ENCODE measurements at regions not wholly inside any gene's neighbourhood (a gene's known extent, or its start where the extent isn't known, plus 50 kb on each side); places are given as distances from the start of the nearest gene placed in this dataset.

DNA sequence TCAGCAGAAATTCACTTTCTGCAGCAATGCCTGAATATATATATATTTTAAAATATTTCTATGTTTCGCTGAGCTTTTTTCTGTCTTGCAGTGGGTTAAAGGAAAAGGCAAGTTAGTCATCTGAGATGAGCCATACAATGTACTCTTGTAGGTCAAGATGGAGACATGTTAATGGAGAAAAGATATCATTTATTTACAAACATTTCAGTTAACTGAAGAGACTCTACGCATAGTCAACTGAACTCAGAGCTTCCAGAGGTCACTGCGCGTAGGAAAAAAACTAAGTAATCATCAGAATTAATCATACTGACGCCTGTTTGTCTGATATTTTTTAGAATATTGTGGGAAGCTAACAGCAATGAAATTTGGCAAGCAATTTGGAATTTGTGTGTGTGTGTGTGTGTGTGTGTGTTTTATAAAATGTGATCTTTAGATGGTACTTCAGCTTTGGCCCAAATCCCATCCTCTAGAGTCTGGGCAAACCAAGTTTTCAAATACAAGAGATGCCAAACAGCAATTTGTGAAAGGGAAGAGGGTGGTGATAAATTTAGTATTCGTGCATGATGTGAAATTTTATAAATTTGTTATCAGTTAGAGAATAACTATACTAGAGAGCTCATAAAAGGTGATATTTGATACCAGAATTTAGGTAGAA lies 193.9 kb upstream of the AGR3 start:
- Histone ChIP-seq H3K9ac (no peak overlapping the region), H4K20me1 (ENCODE audit: insufficient read depth) (no peaks in the 10 kb centered on the region), H3K27me3 (ENCODE audit: insufficient read depth, low read depth) (no peaks in the 10 kb centered on the region), H3K79me2 (ENCODE audit: insufficient read depth, low read depth) (no peaks in the 10 kb centered on the region), H3K4me3 (IDR thresholded peaks at IDR 0.05; ENCODE audit: insufficient read depth, low read depth, low read length) (no peak overlapping the region), H3K4me2 (no peak overlapping the region), H3K36me3 (ENCODE audit: insufficient read depth) (no peaks in the 10 kb centered on the region), H3K27ac (no peak overlapping the region), H2AFZ (ENCODE audit: low read depth) (no peak overlapping the region), H3K4me1 (ENCODE audit: low read depth, poor library complexity, severe bottlenecking) (no peaks in the 10 kb centered on the region)
- TF ChIP-seq, protein P1, sequence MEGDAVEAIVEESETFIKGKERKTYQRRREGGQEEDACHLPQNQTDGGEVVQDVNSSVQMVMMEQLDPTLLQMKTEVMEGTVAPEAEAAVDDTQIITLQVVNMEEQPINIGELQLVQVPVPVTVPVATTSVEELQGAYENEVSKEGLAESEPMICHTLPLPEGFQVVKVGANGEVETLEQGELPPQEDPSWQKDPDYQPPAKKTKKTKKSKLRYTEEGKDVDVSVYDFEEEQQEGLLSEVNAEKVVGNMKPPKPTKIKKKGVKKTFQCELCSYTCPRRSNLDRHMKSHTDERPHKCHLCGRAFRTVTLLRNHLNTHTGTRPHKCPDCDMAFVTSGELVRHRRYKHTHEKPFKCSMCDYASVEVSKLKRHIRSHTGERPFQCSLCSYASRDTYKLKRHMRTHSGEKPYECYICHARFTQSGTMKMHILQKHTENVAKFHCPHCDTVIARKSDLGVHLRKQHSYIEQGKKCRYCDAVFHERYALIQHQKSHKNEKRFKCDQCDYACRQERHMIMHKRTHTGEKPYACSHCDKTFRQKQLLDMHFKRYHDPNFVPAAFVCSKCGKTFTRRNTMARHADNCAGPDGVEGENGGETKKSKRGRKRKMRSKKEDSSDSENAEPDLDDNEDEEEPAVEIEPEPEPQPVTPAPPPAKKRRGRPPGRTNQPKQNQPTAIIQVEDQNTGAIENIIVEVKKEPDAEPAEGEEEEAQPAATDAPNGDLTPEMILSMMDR (conservative IDR thresholded peaks at IDR 0.05; ENCODE audit: low read depth, low read length) = no peak

DNA sequence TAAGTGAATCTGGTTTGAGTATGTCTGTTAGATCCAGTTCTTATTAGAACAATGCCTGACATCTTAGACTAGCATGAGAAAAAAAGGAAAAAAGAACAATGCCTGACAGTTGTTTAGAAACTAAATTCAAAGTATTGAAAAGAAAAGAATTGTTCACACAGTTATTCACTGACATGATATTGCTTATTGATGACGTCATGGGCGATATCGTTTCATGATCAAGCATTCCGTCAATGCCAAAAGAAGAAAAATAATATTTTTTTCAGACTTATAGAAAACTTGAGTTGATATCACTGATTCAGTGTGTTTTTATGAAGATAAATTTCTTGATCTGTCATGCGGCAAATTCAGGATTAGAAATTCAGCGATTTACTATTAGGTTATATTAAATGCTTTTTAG lies 196.5 kb upstream of the AGR3 start:
- H2AFZ ChIP-seq (ENCODE audit: low read depth) = no peak overlapping the region
- H3K79me2 ChIP-seq (ENCODE audit: insufficient read depth, low read depth) = no peaks in the 10 kb centered on the region
- no peak overlapping the region for H3K9ac ChIP-seq
- H3K4me1 ChIP-seq (ENCODE audit: low read depth, poor library complexity, severe bottlenecking) = no peaks in the 10 kb centered on the region
- H3K27me3 ChIP-seq (ENCODE audit: insufficient read depth, low read depth) = no peaks in the 10 kb centered on the region
- no peak overlapping the region for H3K27ac ChIP-seq
- H3K36me3 ChIP-seq (ENCODE audit: insufficient read depth) = no peaks in the 10 kb centered on the region
- no peak overlapping the region for H3K4me3 ChIP-seq (IDR thresholded peaks at IDR 0.05; ENCODE audit: insufficient read depth, low read depth, low read length)
- H4K20me1 ChIP-seq (ENCODE audit: insufficient read depth) = no peaks in the 10 kb centered on the region
- TF ChIP-seq, protein P1 (conservative IDR thresholded peaks at IDR 0.05; ENCODE audit: low read depth, low read length) = no peak
- H3K4me2 ChIP-seq = no peak overlapping the region

DNA sequence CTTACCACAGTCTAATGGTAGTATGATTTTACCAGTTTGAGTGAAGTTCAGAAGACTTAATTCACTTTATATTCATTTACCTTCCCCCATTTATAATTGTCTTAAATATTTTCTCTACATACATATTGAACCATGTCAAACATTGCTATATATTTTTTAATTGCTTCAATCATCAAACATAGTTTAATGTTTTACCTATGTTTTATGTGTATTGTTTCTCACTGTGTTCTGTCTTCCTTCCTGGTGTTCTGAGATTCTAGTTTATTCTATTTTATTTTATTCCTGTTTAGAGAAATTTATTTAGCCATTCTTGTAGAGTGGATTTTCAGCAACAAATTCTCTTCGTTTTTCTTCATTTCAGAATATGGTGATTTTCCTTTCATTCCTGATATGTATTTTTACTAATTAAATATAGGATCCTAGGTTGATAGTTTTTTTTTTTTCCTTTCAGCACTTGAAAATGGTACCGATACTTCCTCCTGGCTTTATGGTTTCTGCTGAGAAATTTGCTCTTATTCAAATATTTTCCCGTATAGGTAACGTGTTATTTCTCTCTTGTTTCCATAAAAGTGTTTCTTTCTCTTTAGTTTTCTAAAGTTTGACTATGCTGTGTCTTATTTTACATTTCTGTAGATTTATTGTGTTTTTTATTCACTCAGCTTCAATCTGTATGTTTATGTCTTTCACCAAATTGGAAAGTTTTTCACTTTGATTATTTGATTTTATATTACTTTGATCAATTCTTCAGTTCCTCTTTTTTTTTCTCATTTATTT lies 201.8 kb upstream of the AGR3 start:
- no peaks in the 10 kb centered on the region for H3K36me3 ChIP-seq (ENCODE audit: insufficient read depth)
- no peak overlapping the region for H3K9ac ChIP-seq
- TF ChIP-seq, protein P1 (conservative IDR thresholded peaks at IDR 0.05; ENCODE audit: low read depth, low read length) = no peak
- H2AFZ ChIP-seq (ENCODE audit: low read depth) = no peak overlapping the region
- no peak overlapping the region for H3K27ac ChIP-seq
- H3K4me3 ChIP-seq (IDR thresholded peaks at IDR 0.05; ENCODE audit: insufficient read depth, low read depth, low read length) = no peak overlapping the region
- H4K20me1 ChIP-seq (ENCODE audit: insufficient read depth) = no peaks in the 10 kb centered on the region
- no peaks in the 10 kb centered on the region for H3K79me2 ChIP-seq (ENCODE audit: insufficient read depth, low read depth)
- H3K4me1 ChIP-seq (ENCODE audit: low read depth, poor library complexity, severe bottlenecking) = no peaks in the 10 kb centered on the region
- H3K4me2 ChIP-seq = no peak overlapping the region
- H3K27me3 ChIP-seq (ENCODE audit: insufficient read depth, low read depth) = no peaks in the 10 kb centered on the region

DNA sequence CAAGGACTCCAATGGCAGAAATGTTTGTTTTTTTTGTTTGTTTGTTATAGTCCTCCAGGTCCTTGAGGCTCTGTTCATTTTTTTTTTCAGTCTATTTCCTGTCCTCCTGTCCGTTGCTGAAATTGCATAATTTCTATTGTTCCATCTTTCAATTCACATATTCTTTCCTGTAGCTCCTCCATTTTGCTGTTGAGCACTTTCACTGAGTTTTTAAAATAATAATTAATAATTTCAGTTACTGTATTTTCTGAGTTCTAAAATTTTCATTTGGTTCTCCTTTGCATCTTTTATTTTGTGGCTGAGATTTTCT lies 202.3 kb upstream of the AGR3 start:
- no peaks in the 10 kb centered on the region for H4K20me1 ChIP-seq (ENCODE audit: insufficient read depth)
- H3K27me3 ChIP-seq (ENCODE audit: insufficient read depth, low read depth) = no peaks in the 10 kb centered on the region
- no peak overlapping the region for H3K4me3 ChIP-seq (IDR thresholded peaks at IDR 0.05; ENCODE audit: insufficient read depth, low read depth, low read length)
- no peaks in the 10 kb centered on the region for H3K36me3 ChIP-seq (ENCODE audit: insufficient read depth)
- no peaks in the 10 kb centered on the region for H3K79me2 ChIP-seq (ENCODE audit: insufficient read depth, low read depth)
- H3K27ac ChIP-seq = no peak overlapping the region
- TF ChIP-seq, protein P1 (conservative IDR thresholded peaks at IDR 0.05; ENCODE audit: low read depth, low read length) = no peak
- H3K4me1 ChIP-seq (ENCODE audit: low read depth, poor library complexity, severe bottlenecking) = no peaks in the 10 kb centered on the region
- H3K9ac ChIP-seq = no peak overlapping the region
- no peak overlapping the region for H3K4me2 ChIP-seq
- H2AFZ ChIP-seq (ENCODE audit: low read depth) = no peak overlapping the region
